DMS79 treated with DMSO at 0.1 percent for 48 hours (cell line): ENCODE measurements at regions not wholly inside any gene's neighbourhood (a gene's known extent, or its start where the extent isn't known, plus 50 kb on each side); places are given as distances from the start of the nearest gene placed in this dataset.
"Not testable (repeated sequence)": the region's sequence is repeated elsewhere in the genome, so short reads cannot be mapped to it uniquely, and the experiment has no call there.

Source experiments
- DNase-seq: peaks from one replicate; lab custom pipeline; 2025; lab: John Stamatoyannopoulos, UW

DNA sequence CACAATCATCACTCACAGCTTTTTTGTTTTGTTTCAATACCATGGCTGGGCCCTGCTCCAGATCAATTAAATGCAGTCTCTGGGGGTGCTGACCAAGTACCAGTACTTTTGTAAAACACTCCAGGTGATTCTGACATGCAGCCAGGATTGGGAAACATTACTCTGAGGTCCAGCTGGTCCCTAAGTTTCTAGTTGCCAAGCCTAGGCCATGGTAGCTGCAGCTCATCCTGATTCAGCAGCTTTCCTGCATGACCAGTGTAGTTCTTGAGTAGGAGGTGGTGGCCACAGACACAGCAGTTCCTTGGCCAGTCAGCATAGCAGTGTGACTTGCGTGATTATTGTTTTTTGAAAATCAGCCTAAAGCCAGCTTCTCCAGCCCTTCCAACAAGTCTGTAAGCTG lies 859.1 kb downstream of the DIAPH3 start:
- DNase-seq: no peak

DNA sequence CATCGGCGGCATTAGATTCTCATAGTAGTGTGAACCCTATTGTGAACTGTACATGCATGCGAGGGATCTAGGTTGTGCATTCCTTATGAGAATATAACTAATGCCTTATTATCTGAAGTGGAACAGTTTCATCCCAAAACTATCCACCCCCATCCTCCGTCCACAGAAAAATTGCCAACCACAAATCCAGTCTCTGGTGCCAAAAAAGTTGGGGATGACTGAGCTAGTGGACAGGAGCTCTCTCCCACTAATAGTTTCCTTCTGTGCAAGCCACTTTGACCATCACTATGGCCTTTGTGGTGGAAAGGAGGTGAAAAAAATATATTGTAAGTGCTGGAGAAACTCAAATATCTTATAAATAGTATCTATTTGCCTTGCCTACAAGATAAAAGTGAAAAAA lies 857.8 kb downstream of the DIAPH3 start:
- no peak for DNase-seq

DNA sequence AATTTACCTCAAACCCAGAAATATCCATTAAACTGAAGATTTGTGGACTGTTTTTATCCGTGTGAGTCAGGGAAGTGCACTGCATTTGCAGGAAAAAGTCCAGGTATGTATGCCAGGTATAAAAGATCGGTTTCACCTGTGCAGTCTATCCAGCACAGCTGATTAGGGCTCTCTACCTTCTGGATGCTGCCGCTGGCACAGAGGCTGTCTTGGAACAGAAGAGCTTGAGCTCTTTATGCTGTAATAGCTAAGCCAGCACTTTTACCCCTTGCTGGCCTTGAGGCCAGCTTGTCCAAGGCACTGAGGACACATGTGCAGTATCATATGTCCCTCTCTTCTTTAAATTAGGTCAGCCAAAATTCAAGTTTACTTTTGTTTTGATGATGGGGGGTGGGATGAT lies 851.0 kb downstream of the DIAPH3 start:
- DNase-seq: no peak

DNA sequence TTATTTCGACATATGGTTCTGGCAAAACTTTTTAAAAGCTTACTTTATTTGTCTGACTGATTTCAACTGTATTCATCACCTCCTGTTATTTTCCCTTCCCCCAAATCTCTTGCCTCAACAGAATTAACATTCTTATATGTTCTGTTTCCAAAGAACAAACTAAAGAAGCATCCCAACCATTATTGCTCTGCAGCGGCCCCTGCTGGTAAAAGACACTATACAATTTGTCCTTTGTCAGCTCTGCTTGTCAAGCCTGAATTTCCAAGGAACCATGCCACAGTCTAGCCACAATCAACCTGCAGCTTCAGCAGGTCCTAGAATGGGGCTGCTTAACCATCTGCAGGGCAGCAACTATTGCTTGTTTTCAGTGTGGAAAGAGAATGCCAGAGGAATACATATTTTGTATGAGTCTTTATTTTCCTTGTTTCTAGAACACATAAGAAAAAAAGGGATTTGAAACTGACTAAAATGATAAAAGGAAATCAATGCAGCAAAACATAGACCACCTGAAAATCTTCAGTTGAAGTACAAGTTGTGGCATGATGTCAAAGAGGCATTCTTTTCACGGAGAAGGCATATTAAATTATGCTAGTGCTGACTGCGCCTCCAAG lies 845.3 kb downstream of the DIAPH3 start:
- DNase-seq: no peak

DNA sequence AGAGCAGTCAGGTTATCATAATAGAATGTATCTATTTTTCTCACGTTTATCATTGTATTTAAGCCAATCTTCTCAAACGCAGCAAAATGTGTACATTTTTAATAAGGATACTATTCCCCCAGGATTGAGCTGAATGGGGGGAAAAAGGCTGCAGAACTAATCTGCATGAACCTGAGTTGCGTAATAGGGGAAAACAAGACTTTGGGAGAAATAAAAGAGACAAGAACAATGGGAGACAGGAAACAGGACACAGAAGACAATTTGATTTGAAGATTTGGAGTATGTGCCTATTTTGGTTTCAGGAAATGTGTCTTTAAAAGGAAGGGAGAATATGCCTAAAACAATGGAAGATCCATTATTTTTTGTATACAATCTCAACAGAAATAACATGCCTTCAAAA lies 844.5 kb downstream of the DIAPH3 start:
- DNase-seq: no peak

DNA sequence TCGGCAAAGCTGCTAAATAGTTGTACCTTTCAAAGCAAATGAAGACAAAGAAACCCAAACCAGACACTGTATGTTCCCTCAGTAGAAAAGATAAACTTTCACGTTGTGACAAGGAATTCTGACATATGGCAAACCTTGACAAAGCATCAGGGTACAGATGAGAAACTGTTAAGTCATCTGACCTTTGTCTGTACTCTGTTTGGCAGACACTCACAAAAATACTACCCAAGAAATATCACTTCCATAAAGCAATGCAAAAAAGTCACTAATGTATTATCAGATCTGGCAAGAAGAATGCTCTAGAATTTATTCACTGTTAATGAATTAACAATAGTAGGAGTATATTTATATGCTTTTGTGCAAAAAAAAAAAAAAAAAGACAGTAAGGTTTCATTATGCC lies 843.7 kb downstream of the DIAPH3 start:
- DNase-seq: no peak

DNA sequence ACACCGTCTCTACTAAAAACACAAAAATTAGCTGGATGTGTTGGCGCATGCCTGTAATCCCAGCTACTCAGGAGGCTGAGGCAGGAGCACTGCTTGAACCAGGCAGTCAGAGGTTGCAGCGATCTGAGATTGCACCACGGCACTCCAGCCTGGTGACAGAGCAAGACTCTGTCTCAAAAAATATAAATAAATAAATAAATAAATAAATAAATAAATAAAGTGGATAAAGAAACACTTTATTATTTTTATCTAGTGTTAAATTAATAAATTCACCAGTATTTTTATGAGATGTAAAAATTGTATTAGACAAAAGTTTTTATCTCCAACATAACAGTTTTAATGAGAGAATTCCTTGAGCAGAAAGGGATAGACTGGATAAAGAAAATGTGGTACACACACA lies 839.3 kb downstream of the DIAPH3 start:
- not testable (repeated sequence) for DNase-seq

DNA sequence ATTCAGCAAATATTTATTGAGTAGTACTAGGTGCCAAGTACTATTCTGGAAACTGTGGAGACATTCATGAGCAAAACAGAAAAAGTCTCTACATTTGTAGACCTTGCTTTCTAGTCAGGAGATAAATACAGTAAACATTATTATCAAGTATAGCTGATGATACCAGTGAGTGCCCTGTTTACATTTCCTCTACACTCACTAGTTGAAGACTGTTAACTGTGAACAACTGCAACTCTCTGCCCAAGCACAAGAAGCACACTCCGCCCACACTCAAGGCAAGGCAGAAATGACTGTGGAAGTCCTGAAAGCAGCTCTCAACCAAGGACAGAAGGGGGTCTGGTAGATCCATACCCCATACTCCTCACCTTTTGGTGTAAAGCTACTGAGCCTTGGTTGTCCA lies 837.0 kb downstream of the DIAPH3 start:
- DNase-seq: no peak

DNA sequence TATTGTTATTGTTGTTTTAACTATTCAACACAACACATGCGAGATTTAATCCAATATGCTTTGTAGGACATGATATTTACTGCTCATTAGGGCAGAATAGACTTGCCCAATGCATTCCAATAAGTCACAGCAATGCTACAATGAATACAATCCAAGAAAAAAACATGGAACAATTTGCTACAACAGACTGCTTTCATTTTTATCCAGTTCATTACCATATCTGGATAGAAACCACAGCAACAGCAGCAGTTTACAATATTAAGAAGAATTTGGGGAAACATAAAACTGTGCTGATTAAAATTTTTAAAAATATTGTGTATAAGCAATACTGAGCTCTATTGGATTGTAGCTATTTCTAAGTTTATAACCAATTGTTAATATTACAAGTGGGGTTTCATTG lies 833.0 kb downstream of the DIAPH3 start:
- no peak for DNase-seq

DNA sequence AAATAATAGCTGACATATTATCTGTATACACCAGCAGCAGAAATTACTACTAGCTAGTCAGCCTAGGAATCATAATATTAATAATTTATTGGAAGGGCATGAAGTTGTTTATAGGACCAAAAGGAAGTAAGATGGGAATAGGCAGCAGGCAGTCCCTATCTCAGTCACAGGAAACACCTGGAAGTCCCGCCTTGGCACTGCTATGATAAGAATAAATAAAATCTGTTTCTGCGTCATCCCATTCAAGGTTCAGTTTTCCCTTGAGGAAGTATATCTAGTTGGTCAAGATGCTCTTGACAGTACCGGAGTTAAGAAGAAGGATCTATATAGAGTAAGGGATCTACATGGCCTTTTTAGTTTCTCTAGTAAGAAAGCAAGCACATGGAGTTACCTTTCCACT lies 830.8 kb downstream of the DIAPH3 start:
- no peak for DNase-seq

DNA sequence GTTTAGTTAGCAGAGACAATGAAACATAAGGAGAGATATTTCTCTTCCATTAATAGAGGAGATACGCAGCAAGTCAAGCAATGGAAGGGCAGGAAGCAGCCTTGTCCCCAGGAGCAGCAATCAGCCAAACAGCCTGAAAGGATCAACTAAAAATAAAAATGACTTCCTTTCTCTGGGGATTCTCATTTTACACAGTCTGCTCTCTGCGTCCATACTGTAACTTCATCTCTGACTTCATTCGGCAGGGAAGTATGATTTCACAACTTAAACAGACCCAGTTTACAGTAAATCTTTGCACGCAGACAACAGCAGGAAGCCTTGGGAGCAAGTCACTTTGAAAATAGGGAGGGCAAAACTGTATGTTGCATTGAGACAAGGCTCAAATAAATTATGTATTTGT lies 826.7 kb downstream of the DIAPH3 start:
- DNase-seq: no peak

DNA sequence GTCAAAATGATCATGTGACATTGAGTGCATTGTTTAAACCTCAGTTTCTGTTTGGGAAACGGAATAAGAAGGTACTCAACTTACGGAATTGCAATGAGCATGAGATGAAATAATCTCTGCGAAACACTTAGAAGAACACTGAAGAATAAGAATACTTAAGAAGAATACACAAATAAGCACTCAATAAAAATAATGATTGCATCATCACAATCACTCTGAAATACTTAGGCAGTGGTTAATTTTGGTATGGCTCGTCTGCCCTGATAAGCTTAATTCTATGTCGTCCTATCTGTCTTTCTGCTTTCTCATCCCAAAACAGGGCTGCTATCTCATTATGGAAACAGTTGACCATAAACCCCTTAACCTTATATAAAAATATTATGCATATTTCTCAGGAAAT lies 823.6 kb downstream of the DIAPH3 start:
- no peak for DNase-seq

DNA sequence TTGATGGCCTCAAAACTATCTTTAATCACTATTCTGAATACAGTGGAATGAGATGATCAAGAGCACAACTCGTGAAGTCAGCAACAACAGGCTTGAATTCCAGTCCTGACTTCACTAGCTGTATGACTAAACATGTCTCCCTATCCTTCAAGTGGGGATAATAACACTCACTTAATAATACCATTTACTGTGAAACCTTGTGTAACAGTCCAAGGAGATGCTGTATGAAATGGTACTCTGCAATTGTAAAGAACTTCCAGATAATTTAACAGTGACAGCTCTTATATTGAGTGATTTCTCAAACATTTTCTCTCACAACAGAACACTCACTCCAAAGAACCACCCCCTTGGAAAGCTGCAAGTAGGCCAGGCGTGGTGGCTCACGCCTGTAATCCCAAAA lies 823.1 kb downstream of the DIAPH3 start:
- no peak for DNase-seq

DNA sequence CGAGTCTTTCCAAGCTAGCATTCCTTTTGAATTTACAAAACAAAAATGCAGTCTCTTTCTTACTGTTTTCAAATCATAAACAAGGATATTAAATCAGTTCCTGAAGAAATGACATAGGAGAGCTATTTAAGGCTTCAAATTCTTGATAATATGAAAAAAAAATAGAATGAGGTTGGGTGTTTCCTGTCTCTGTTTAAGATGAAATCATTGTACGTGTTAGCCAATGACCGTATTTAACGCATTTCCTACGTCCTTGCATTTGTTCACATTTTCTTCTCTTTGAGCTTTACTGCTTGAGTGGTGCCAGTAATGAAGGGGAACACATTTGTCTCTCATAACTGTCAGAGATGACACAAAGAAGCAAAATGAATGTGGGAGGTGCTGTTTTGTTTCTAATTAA lies 821.3 kb downstream of the DIAPH3 start:
- no peak for DNase-seq

DNA sequence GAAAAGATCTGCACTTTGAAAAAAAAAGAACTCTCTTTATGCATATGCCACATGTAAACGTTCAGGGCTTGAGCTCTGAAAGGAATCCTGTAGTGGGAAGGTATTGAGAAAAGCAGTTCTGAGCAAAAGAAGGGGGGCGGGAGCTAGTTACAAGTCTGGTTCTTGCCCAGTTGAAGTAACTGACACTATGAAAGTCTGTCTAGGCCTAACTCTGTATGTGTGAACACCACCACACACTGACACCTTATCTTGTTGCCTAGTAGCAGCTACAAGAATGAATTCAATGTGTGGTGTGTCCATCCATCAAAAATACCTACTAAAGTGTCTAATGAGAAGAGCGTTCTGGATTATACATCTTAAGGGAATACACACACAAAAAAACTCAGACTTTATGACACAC lies 820.6 kb downstream of the DIAPH3 start:
- DNase-seq: no peak

DNA sequence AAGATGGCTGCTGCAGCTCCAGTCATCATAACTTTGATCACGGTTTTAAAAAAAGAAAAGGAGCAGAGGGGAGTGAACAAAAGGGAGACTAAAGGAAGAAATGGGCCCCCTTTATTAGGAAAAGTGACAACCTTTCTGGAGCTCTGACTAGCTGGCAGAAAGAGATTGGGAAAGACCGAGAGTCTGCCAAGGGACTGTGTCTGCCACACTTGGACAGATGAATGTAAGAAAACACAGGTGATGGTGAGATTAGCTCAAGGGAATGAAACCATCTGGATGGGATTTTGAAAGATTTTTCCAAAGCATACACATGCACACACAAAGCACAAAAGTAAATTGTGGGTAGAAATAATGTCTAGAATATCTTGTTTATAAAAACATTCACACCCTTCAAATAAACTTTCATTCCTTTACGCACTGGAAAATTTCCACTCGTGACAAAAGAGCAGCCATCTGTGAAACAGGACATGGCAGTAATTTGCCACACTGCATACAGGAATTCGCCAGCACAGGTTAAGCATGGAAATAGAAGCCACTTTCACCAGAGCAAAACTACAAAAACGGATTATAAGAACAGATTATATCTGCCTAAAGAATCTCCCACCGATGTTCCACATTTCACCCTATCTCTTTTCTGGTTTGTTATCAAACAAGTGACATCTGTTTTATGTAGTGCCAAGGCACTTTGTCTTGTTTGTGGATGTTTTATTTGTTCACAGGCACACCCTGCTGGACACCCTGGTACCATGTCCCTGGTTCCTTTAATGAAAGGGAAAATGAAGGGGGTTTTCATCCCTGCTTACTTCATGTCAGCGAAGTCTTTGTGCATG lies 819.5 kb downstream of the DIAPH3 start:
- no peak for DNase-seq

DNA sequence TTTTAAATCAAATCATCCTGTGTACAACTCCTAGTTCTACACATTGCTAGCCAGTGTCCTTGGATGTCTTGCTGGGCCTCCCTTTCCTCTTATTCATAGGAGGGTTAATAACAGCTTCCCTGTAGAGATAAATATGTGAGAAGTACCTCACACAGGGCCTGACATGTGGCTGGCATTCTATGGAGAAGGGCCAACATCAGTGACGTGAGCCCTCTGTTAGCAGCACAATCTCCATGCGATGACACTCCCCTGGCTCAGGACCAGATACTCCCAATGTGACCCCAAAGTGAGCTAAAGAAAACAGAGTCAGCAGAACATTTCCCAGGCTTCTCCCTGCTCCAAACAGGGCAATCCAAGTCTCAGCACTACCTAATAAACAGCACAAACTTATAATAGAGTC lies 818.4 kb downstream of the DIAPH3 start:
- DNase-seq: no peak

DNA sequence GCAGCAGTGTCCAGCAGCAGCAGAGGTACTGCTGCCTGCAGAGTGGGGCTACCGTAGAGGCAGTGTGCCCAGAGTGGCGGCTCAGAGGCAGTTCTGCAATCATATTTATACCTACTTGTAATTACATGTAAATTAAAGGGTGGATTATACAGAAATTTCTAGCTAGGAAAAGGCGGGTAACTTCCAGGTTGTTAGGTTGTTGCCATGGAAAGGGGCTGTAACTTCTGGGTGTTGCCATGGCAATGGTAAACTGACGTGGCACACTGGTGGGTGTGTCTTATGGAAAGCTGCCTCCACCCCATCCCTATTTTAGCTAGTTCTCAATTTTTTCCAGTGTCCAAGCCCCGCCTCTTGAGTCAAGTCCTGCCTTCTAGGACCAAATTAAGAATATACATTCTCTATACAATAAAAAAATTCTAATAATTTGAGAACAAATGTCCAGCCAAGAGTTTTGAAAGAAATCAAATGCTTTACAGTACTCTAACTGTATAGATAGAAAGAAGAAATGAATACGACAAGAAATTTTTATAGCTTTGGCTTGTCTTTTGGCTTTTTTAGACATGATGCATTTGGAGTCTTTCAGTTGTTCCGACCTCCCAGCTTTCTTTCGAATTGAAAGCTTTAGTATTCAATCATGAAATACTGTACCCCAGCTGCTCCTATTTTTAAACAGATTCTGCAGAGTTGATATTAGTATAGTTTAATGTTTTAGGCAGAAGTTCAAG lies 816.6 kb downstream of the DIAPH3 start:
- no peak for DNase-seq

DNA sequence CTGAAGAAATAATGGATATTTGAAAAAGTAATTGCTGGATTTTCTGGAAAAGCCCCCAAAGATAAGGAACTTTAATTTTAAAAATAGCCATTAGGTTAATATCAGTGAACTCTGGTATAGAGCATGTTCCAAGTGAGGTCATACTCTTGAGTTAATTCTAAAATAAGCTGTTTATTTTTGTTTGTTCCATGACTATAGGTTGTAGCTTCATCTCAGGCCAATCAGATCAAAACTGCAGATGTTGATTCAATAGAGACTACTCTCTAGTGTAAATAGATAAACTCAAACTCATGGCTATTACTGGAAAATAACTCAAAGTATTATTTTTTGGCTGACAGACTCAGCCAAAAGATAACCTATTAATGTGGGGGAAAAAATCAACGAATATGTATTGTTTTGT lies 815.1 kb downstream of the DIAPH3 start:
- no peak for DNase-seq

DNA sequence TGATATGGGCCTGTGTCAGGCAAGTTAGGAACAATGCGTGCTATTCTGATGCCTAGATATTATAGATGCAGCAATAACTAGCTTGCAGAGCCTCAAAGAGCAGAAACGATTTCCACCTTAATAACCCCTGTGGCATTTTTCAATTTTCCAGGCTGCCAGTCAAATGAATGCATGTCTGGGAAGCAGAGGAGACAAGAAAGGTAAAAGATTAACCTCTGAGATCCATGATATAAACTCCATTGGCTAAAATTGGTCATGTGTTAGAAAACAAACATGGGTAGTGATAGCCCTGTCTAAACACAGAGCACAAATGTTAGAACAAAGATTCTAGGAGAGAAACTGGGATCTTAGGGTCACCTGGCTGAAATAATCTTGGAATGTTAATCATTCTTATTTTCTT lies 811.1 kb downstream of the DIAPH3 start:
- DNase-seq: no peak

DNA sequence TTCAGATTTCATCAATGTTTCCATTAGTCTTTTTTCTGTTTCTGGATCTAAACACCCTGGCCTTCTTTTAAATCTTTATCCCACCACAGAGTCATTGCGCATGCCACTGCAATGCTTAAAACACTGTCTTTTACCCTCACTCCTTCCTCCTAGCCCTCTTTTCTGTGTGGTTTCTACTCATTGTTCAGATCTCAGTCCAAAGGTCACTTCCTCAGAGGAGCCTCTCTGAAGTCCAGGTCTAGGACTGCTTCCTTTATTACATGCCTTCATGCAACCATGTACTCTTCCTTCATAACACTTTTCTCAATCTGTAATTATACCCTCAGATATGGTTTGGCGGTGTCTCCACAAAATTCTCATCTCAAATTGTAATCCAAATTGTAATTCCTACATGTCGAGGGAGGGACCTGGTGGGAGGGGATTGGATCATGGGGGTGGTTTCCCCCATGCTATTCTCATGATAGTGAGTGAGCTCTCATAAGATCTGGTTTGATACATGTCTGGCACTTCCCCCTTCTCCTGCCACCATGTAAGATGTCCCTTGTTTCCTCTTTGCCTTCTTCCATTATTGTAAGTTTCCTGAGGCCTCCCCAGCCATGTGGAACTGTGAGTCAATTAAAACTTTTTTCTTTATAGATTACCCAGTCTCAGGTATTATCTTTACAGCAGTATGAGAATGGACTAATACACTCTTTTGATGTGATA lies 808.9 kb downstream of the DIAPH3 start:
- no peak for DNase-seq

DNA sequence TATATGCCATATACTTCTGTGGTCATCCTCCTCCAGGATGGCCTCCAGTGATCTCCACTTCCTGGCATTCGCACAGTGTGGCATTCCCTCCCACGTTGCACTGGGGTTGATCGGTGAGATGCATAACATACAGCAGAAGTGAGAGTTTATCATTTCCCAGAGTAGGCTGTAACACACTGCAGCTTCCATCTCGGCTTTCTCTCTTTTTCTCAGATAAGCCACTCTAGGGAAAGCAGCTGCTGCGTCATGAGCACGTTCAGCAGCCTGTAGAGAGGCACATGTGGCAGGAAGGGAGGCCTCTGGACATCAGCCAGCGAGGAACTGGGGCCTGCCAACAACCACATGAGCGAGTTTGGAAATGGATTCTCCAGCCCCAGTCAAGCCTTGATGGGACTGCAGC lies 807.1 kb downstream of the DIAPH3 start:
- no peak for DNase-seq

DNA sequence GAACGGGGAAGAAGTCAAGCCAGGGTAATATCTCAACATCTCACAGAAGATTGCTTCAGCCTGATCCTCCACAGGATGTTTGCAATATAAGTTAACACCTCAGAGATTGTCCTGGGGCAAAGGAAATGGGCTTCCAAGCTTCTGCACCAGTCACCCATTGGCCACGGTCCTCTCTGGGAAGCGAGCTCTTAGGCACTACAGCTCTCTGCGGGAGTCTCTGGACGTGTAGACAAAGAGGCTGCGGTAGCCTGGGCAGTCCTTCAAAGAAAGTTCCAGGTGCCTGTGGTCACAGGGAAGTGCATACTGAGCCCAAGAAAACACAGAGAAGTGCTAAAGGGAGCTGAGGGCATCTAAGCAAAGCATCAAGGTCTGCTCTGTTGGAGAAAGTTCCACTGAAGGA lies 805.7 kb downstream of the DIAPH3 start:
- no peak for DNase-seq
